Naive thymus-derived CD4-positive, alpha-beta T cell (primary cell): ENCODE measurements at regions not wholly inside any gene's neighbourhood (a gene's known extent, or its start where the extent isn't known, plus 50 kb on each side); places are given as distances from the start of the nearest gene placed in this dataset.
A peak's percentile ranks its signal among the peaks of the same experiment; 100 is the strongest.
"Not testable (repeated sequence)": the region's sequence is repeated elsewhere in the genome, so short reads cannot be mapped to it uniquely, and the experiment has no call there.

Experiments
- ATAC-seq: fragments of 150-1000 bp; cut with Tn5 transposase; 2 replicates; pipeline ENCODE4 v1.10.0; 2021; ENCODE audit warnings: mild to moderate bottlenecking, moderate library complexity
- CTCF ChIA-PET: fragments of 350-600 bp; sonication (Branson Sonifier 250); formaldehyde crosslinking; loops from one replicate; lab custom pipeline; 2021; ENCODE audit warnings: antibody characterized with exemption; lab: Charles Lee
- POLR2A ChIA-PET: fragments of 350-600 bp; sonication (Branson Sonifier 250); formaldehyde crosslinking; loops from one replicate; lab custom pipeline; 2021; ENCODE audit warnings: antibody characterized with exemption, inconsistent platforms; lab: Charles Lee
- DNase-seq, 9 donors: peaks; one replicate each; pipeline versions ENCODE4 v3.0.0 to v3.0.0-alpha.2; 2020 to 2022; ENCODE audit warnings: mixed read lengths in 1 of 9
- H3K27ac ChIP-seq: one replicate; pipeline ENCODE4 v1.7.0; 2013; ENCODE audit warnings: mild to moderate bottlenecking, low read depth, low read length, moderate library complexity
- H3K27me3 ChIP-seq, 2 donors: one replicate each; pipeline ENCODE4 v1.7.0; 2013; ENCODE audit warnings: low read length in 2 of 2, mild to moderate bottlenecking in 2 of 2, moderate library complexity in 2 of 2; ENCODE audit not compliant: control insufficient read depth in 2 of 2, insufficient read depth in 2 of 2
- H3K36me3 ChIP-seq, 3 experiments: 1 replicate in 2 of 3; 2 replicates in 1 of 3; pipeline ENCODE4 v1.7.0; 2013; ENCODE audit warnings: low read length in 3 of 3, mild to moderate bottlenecking in 3 of 3, moderate library complexity in 1 of 3; ENCODE audit not compliant: insufficient read depth in 3 of 3, control insufficient read depth in 2 of 3
- H3K4me1 ChIP-seq, 2 donors: one replicate each; pipeline ENCODE4 v1.7.0; 2013; ENCODE audit warnings: low read length in 2 of 2, mild to moderate bottlenecking in 2 of 2, moderate library complexity in 1 of 2; ENCODE audit not compliant: control insufficient read depth in 2 of 2, insufficient read depth in 2 of 2
- H3K4me3 ChIP-seq: 2 replicates; pipeline ENCODE4 v1.7.0; 2013; ENCODE audit warnings: mild to moderate bottlenecking, low read length
- H3K9me3 ChIP-seq, 3 experiments: 1 replicate in 2 of 3; 2 replicates in 1 of 3; pipeline ENCODE4 v1.7.0; 2013; ENCODE audit warnings: low read length in 3 of 3; ENCODE audit not compliant: control insufficient read depth in 2 of 3
- H3K27ac Mint-ChIP-seq, 9 donors: one replicate each; pipeline ENCODE4 v1.8.0; 2020 to 2022; ENCODE audit warnings: mixed read lengths in 9 of 9, mild to moderate bottlenecking in 8 of 9, moderate library complexity in 5 of 9, inconsistent platforms in 2 of 9
- H3K27me3 Mint-ChIP-seq, 5 donors: one replicate each; pipeline ENCODE4 v1.8.0; 2021 to 2022; ENCODE audit warnings: mixed read lengths in 5 of 5, mild to moderate bottlenecking in 1 of 5
- H3K36me3 Mint-ChIP-seq, 5 donors: one replicate each; pipeline ENCODE4 v1.8.0; 2020 to 2022; ENCODE audit warnings: mixed read lengths in 5 of 5, mild to moderate bottlenecking in 3 of 5, inconsistent platforms in 1 of 5
- H3K4me1 Mint-ChIP-seq, 7 donors: one replicate each; pipeline ENCODE4 v1.8.0; 2020 to 2022; ENCODE audit warnings: mixed read lengths in 7 of 7, mild to moderate bottlenecking in 3 of 7, inconsistent platforms in 1 of 7
- H3K4me3 Mint-ChIP-seq, 10 donors: one replicate each; pipeline ENCODE4 v1.8.0; 2020 to 2022; ENCODE audit warnings: mild to moderate bottlenecking in 10 of 10, mixed read lengths in 10 of 10, moderate library complexity in 6 of 10, inconsistent platforms in 2 of 10
- H3K9me3 Mint-ChIP-seq, 11 donors: one replicate each; pipeline ENCODE4 v1.8.0; 2020 to 2022; ENCODE audit warnings: mixed read lengths in 11 of 11, mild to moderate bottlenecking in 4 of 11, inconsistent platforms in 1 of 11, moderate library complexity in 1 of 11
- intact Hi-C, 2 donors: fragments of 100-400 bp; cut with micrococcal nuclease; formaldehyde crosslinking; loops; one replicate each; pipeline ENCODE4 v1.15.1; 2023

DNA sequence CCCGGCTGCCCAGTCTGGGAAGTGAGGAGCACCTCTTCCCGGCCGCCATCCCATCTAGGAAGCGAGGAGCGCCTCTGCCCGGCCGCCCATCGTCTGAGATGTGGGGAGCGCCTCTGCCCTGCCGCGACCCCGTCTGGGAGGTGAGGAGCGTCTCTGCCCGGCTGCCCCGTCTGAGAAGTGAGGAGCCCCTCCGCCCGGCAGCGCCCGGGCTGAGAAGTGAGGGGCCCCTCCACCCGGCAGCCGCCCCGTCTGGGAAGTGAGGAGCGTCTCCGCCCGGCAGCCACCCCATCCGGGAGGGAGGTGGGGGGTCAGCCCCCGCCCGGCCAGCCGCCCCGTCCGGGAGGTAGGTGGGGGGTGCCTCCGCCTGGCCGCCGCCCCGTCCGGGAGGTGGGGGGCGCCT lies 94.2 kb upstream of the FSCB start:
- H3K27me3 Mint-ChIP-seq, H3K36me3 ChIP-seq, CTCF ChIA-PET, H3K4me1 ChIP-seq, POLR2A ChIA-PET, H3K4me3 ChIP-seq, ATAC-seq, DNase-seq, H3K36me3 Mint-ChIP-seq, H3K4me1 Mint-ChIP-seq, H3K4me3 Mint-ChIP-seq, H3K27me3 ChIP-seq, H3K27ac Mint-ChIP-seq, H3K9me3 Mint-ChIP-seq, H3K27ac ChIP-seq, intact Hi-C loops, H3K9me3 ChIP-seq: not testable (repeated sequence)

DNA sequence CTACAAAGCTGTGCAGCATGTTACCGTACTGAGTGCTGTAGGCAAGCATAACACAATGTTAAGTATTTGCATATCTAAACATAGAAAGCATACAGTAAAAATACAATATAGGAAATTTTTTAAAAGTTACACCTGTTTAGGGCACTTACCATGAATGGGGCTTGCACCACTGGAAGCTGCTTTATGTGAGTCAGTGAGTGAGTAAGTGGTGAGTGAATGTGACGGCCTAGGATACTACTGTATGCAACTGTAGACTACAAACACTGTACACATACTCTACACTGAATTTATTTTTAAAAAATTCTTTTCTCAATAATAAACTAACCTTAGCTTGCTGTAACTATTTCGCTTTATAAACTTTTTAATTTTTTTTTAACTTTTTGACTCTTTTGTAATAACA lies 82.1 kb upstream of the FSCB start:
- Histone ChIP-seq H3K4me3 (no peak overlapping the region), H3K27ac (no peak overlapping the region), H3K4me1 (no peaks in the 10 kb centered on the region), H3K36me3 (no peaks in the 10 kb centered on the region), H3K27me3 (no peaks in the 10 kb centered on the region), H3K9me3 (no peaks in the 10 kb centered on the region)
- intact Hi-C loops: no loop called here
- H3K9me3 Mint-ChIP-seq: peaks cover 0 to 13% (median 2%) of the 10 kb centered on the region in 11 donors
- no peaks in the 10 kb centered on the region for H3K36me3 Mint-ChIP-seq
- CTCF ChIA-PET: no interaction called here
- no peaks in the 10 kb centered on the region for H3K4me1 Mint-ChIP-seq
- DNase-seq (no peak), ATAC-seq (no peak)
- no peak overlapping the region for H3K27ac Mint-ChIP-seq
- POLR2A ChIA-PET: no interaction called here
- H3K27me3 Mint-ChIP-seq: no peaks in the 10 kb centered on the region
- H3K4me3 Mint-ChIP-seq: no peak overlapping the region

DNA sequence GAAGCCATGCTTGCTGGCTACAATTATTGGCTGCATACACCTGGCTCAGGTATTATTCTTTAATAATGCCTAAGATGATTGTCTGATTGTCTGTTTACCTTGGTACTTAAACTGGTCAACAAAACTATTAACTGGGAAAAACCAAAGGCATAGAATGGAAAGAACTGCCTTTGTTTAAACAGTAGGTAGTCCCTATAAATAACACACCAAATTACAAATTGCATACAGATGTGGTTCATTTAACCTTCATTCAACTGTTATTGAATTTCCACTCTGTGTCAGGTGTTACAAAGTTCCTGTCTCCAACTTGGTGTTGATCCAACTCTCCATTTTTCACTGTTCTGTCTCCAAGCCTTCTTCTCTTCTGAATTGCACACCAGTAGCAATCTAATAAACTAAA lies 79.8 kb upstream of the FSCB start:
- ChIA-PET POLR2A (no interaction called here), CTCF (no interaction called here)
- Histone ChIP-seq H3K36me3 (no peaks in the 10 kb centered on the region), H3K4me3 (no peak overlapping the region), H3K9me3 (no peaks in the 10 kb centered on the region), H3K27me3 (no peaks in the 10 kb centered on the region), H3K27ac (no peak overlapping the region), H3K4me1 (no peaks in the 10 kb centered on the region)
- no peaks in the 10 kb centered on the region for H3K36me3 Mint-ChIP-seq
- H3K27me3 Mint-ChIP-seq: no peaks in the 10 kb centered on the region
- intact Hi-C loops: no loop called here
- H3K9me3 Mint-ChIP-seq: peaks cover 1 to 29% (median 9%) of the 10 kb centered on the region in 11 donors
- H3K4me3 Mint-ChIP-seq: no peak overlapping the region
- H3K4me1 Mint-ChIP-seq: no peaks in the 10 kb centered on the region
- no peak for ATAC-seq
- DNase-seq: no peak
- no peak overlapping the region for H3K27ac Mint-ChIP-seq

DNA sequence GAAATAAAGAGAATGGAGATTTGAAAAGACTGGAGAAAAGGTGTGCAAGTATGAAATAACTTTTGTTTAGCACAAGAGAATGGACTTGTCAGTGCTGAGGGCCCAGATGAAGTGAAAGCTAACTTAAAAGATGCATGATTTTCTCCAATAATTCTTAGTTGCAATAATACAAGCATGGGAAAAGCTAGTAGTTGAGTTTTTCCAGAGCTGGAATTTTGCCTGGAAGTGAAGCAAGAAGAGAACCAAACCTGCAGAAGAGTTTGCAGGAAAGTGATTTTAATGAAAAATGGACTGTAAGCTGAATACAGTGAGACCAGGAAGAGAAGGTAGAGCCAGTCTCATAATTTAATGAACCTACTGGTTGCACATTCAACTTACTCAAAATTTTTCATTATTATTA lies 69.3 kb upstream of the FSCB start:
- ChIA-PET POLR2A (no interaction called here), CTCF (interaction anchor here (1.6 kb wide), 1 partner anchor 10 kb away, joined by 5 read pairs; no protein-coding TSS in a partner anchor)

DNA sequence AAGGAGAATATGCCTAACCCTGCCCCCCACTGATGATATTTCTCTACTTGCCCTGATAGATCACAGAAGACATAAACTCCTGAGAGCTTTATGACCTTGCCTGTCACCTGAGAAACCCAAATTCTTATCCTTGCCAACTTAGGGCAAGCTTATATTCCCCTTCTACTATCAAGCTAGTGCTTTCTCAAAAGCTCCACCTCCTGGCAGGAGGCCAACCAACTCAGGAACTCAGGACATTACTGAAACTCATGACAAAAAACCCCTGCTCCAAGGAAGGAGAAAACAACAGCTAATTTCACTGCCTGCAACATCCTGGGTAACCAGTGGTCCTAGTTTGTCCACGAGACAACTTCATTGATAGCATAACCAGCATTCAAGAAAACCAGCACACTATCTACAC lies 60.9 kb upstream of the FSCB start:
- CTCF ChIA-PET: no interaction called here
- peaks cover 0 to 6% (median 0%) of the 10 kb centered on the region in 5 donors for H3K27me3 Mint-ChIP-seq
- H3K4me3 Mint-ChIP-seq: no peak overlapping the region
- no peak overlapping the region for H3K27ac ChIP-seq
- H3K9me3 ChIP-seq: no peaks in the 10 kb centered on the region
- no peak for ATAC-seq
- H3K4me1 Mint-ChIP-seq: no peaks in the 10 kb centered on the region
- intact Hi-C loops: no loop called here
- H3K36me3 ChIP-seq: no peaks in the 10 kb centered on the region
- DNase-seq: no peak
- H3K27me3 ChIP-seq: no peaks in the 10 kb centered on the region
- H3K4me3 ChIP-seq: no peak overlapping the region
- peak overlapping the region in 1 of 9 donors; percentile 44 for H3K27ac Mint-ChIP-seq
- no peaks in the 10 kb centered on the region for H3K4me1 ChIP-seq
- peaks cover 3 to 38% (median 18%) of the 10 kb centered on the region in 11 donors for H3K9me3 Mint-ChIP-seq
- H3K36me3 Mint-ChIP-seq: no peaks in the 10 kb centered on the region
- POLR2A ChIA-PET: no interaction called here

More for the DNA sequence above, 69.3 kb upstream of the FSCB start:
- intact Hi-C loops: no loop called here
- no peaks in the 10 kb centered on the region for H3K4me1 Mint-ChIP-seq
- no peaks in the 10 kb centered on the region for H3K4me1 ChIP-seq
- H3K36me3 ChIP-seq: no peaks in the 10 kb centered on the region
- no peaks in the 10 kb centered on the region for H3K27me3 Mint-ChIP-seq
- H3K27me3 ChIP-seq: no peaks in the 10 kb centered on the region
- H3K4me3 Mint-ChIP-seq: no peak overlapping the region
- no peak overlapping the region for H3K27ac Mint-ChIP-seq
- H3K4me3 ChIP-seq: no peak overlapping the region
- ATAC-seq (no peak), DNase-seq (no peak)
- peaks cover 0 to 15% (median 0%) of the 10 kb centered on the region in 3 experiments for H3K9me3 ChIP-seq
- H3K27ac ChIP-seq: no peak overlapping the region
- peaks cover 2 to 42% (median 15%) of the 10 kb centered on the region in 11 donors for H3K9me3 Mint-ChIP-seq
- no peaks in the 10 kb centered on the region for H3K36me3 Mint-ChIP-seq

DNA sequence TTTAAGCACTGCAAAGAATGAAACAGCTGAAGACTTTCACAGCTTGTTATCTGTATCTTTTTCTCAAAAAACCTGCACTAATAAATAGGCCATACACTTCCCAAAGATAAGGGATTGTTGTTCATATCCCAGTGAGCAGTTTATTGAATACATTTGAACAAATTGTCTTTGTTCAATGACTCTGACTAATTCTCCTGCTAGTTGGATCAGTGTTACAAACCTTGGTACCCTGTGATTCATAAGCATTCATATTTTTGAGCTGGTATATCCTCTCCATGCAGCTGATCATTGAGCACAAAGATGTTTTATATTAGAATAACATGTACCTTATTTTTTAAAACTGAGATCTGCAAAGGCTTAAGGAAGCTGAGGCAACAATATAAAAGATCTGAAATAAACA lies 58.9 kb upstream of the FSCB start:
- Histone ChIP-seq H3K4me3 (no peak overlapping the region), H3K4me1 (no peaks in the 10 kb centered on the region), H3K27ac (no peak overlapping the region), H3K27me3 (no peaks in the 10 kb centered on the region), H3K9me3 (no peaks in the 10 kb centered on the region), H3K36me3 (no peaks in the 10 kb centered on the region)
- Mint-ChIP-seq H3K27ac (no peak overlapping the region), H3K27me3 (peaks cover 0 to 6% (median 0%) of the 10 kb centered on the region in 5 donors), H3K4me3 (no peak overlapping the region), H3K36me3 (no peaks in the 10 kb centered on the region), H3K4me1 (no peaks in the 10 kb centered on the region), H3K9me3 (peaks cover 3 to 26% (median 11%) of the 10 kb centered on the region in 11 donors)
- intact Hi-C loops: no loop called here
- no peak for DNase-seq
- ATAC-seq: no peak
- ChIA-PET POLR2A (no interaction called here), CTCF (interaction anchor here (1.7 kb wide), 1 partner anchor 11 kb away, joined by 5 read pairs; no protein-coding TSS in a partner anchor)

DNA sequence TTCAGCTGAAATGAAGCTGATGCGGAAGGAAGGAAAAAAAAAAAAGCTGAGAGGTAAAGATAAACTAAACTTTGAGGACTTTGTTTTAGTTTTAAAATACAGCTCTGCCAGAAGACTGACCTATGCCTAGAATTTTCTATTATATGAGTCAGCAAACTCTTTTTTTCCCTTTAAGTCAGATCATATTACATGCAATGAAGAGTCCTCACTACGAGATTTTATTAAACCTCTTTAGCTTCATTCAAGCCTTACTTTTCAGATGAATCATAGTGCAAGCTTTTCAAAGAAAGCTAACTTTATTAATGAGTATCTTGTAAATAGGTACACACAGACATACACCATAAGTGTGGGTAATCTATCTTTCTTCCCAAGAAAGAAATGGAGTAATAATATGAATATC lies 57.8 kb upstream of the FSCB start:
- Mint-ChIP-seq H3K9me3 (peaks cover 0 to 20% (median 5%) of the 10 kb centered on the region in 11 donors), H3K27ac (no peak overlapping the region), H3K4me1 (no peaks in the 10 kb centered on the region), H3K27me3 (peaks cover 0 to 6% (median 0%) of the 10 kb centered on the region in 5 donors), H3K36me3 (no peaks in the 10 kb centered on the region), H3K4me3 (no peak overlapping the region)
- Histone ChIP-seq H3K36me3 (no peaks in the 10 kb centered on the region), H3K27me3 (no peaks in the 10 kb centered on the region), H3K9me3 (no peaks in the 10 kb centered on the region), H3K4me1 (no peaks in the 10 kb centered on the region), H3K27ac (no peak overlapping the region), H3K4me3 (no peak overlapping the region)
- ChIA-PET CTCF (no interaction called here), POLR2A (interaction anchor here (0.5 kb wide), 1 partner anchor 40 kb away, joined by 3 read pairs; no protein-coding TSS in a partner anchor)
- no peak for DNase-seq
- intact Hi-C loops: no loop called here
- ATAC-seq: no peak
